SK-N-SH (cell line): ENCODE measurements at regions not wholly inside any gene's neighbourhood (a gene's known extent, or its start where the extent isn't known, plus 50 kb on each side); places are given as distances from the start of the nearest gene placed in this dataset.

ENCODE experiments used
- CTCF ChIA-PET: fragments of 300-600, 350-600 bp; formaldehyde crosslinking; extraction: SDS; loops from one replicate; lab custom pipeline; 2021; lab: Yijun Ruan, JAX
- POLR2A ChIA-PET: fragments of 350-600 bp; sonication (Branson Sonifier 250); formaldehyde crosslinking; extraction: SDS; loops from one replicate; lab custom pipeline; 2020; ENCODE audit warnings: antibody characterized with exemption, inconsistent platforms; lab: Yijun Ruan, JAX
- DNase-seq: peaks from one replicate; pipeline ENCODE4 v3.0.0; 2012
- H2AFZ ChIP-seq: fragments of 200-600 bp; sonication (generic); 2 replicates; pipeline ENCODE4 v1.8.1; 2016; ENCODE audit warnings: antibody characterized with exemption, mild to moderate bottlenecking, low read depth
- H3F3A ChIP-seq: fragments of 200-600 bp; sonication (generic); replicated peaks from 2 replicates; pipeline ENCODE3; 2016; ENCODE audit warnings: antibody characterized with exemption, mild to moderate bottlenecking; ENCODE audit not compliant: insufficient read depth
- H3K27ac ChIP-seq, 2 experiments: fragments of 200-500 bp in 1 of 2; fragments of 200-600 bp in 1 of 2; sonication (Bioruptor generic) in 1 of 2; sonication (generic), shearing (Covaris generic) in 1 of 2; 2 replicates each; pipeline versions ENCODE4 v1.5.1 to v1.6.1; 2014 to 2016; ENCODE audit warnings: low read depth in 2 of 2, inconsistent platforms in 1 of 2, low read length in 1 of 2, mild to moderate bottlenecking in 1 of 2, mixed read lengths in 1 of 2
- H3K27me3 ChIP-seq: fragments of 200-600 bp; sonication (generic), shearing (Covaris generic); 2 replicates; pipeline ENCODE4 v1.6.1; 2016; ENCODE audit warnings: mixed run types; ENCODE audit not compliant: insufficient read depth
- H3K36me3 ChIP-seq, 2 experiments: fragments of 200-500 bp in 1 of 2; fragments of 200-600 bp in 1 of 2; sonication (Bioruptor generic) in 1 of 2; sonication (generic) in 1 of 2; replicated peaks in 1 of 2; 2 replicates each; pipeline versions ENCODE3 to v1.5.1; 2014 to 2016; ENCODE audit warnings: low read length in 1 of 2, mild to moderate bottlenecking in 1 of 2; ENCODE audit not compliant: insufficient read depth in 2 of 2, control insufficient read depth in 1 of 2
- H3K4me1 ChIP-seq, 2 experiments: fragments of 200-500 bp in 1 of 2; fragments of 200-600 bp in 1 of 2; sonication (Bioruptor generic) in 1 of 2; sonication (generic), shearing (Covaris generic) in 1 of 2; 2 replicates each; pipeline versions ENCODE4 v1.5.1 to v1.6.1; 2014 to 2016; ENCODE audit warnings: low read depth in 1 of 2, low read length in 1 of 2, mixed run types in 1 of 2; ENCODE audit not compliant: insufficient read depth in 2 of 2, control insufficient read depth in 1 of 2
- H3K4me2 ChIP-seq: fragments of 200-600 bp; sonication (generic), shearing (Covaris generic); 2 replicates; pipeline ENCODE4 v1.6.1; 2017; ENCODE audit warnings: mixed run types
- H3K4me3 ChIP-seq, 2 experiments: fragments of 200-500 bp in 1 of 2; fragments of 200-600 bp in 1 of 2; sonication (Bioruptor generic) in 1 of 2; sonication (generic), shearing (Covaris generic) in 1 of 2; 2 replicates each; pipeline versions ENCODE4 v1.5.1 to v1.8.1; 2014 to 2016; ENCODE audit warnings: low read depth in 2 of 2, inconsistent platforms in 1 of 2, low read length in 1 of 2, mild to moderate bottlenecking in 1 of 2, mixed read lengths in 1 of 2, moderate library complexity in 1 of 2
- H3K79me2 ChIP-seq: fragments of 200-600 bp; sonication (generic); 2 replicates; pipeline ENCODE4 v1.8.1; 2017; ENCODE audit warnings: mild to moderate bottlenecking; ENCODE audit not compliant: insufficient read depth
- H3K9ac ChIP-seq: fragments of 200-600 bp; sonication (generic); 2 replicates; pipeline ENCODE4 v1.6.1; 2017; ENCODE audit warnings: mixed run types
- H3K9me2 ChIP-seq: fragments of 200-600 bp; sonication (generic); 2 replicates; pipeline ENCODE4 v1.6.1; 2017; ENCODE audit warnings: mixed run types
- H3K9me3 ChIP-seq: fragments of 200-600 bp; sonication (generic); 2 replicates; pipeline ENCODE4 v1.6.1; 2017; ENCODE audit warnings: mixed run types, mild to moderate bottlenecking, moderate library complexity
- H4K20me1 ChIP-seq: fragments of 200-600 bp; sonication (generic); 2 replicates; pipeline ENCODE4 v1.6.1; 2017; ENCODE audit warnings: mild to moderate bottlenecking, mixed run types; ENCODE audit not compliant: insufficient read depth
- CHD2 ChIP-seq: fragments of 150-350 bp; IDR thresholded peaks from 2 replicates; pipeline ENCODE4 v1.6.1; 2018; ENCODE audit warnings: low read length; ENCODE audit not compliant: partially characterized antibody
- FOSL2 ChIP-seq: IDR thresholded peaks from 2 replicates; pipeline ENCODE4 v1.4.0; 2012; ENCODE audit warnings: low read depth, mild to moderate bottlenecking, moderate library complexity, borderline replicate concordance
- FOXJ3 ChIP-seq: sonication (generic); formaldehyde crosslinking; IDR thresholded peaks from 2 replicates; pipeline ENCODE4 v1.5.1; 2020; ENCODE audit warnings: mild to moderate bottlenecking, missing genetic modification reagents
- GATA2 ChIP-seq: sonication (generic); formaldehyde crosslinking; IDR thresholded peaks from 2 replicates; pipeline ENCODE4 v1.5.0; 2020; ENCODE audit warnings: mild to moderate bottlenecking, missing genetic modification reagents
- MEF2A ChIP-seq: IDR thresholded peaks from 2 replicates; pipeline ENCODE4 v1.4.0; 2012; ENCODE audit warnings: low read depth, borderline replicate concordance
- MXI1 ChIP-seq: IDR thresholded peaks from 2 replicates; pipeline ENCODE4 v1.6.1; 2012; ENCODE audit warnings: mild to moderate bottlenecking, low read depth, low read length, improper control_type of control experiment
- NRF1 ChIP-seq: IDR thresholded peaks from 2 replicates; pipeline ENCODE4 v1.6.1; 2012; ENCODE audit warnings: low read depth, mild to moderate bottlenecking, low read length
- POLR2AphosphoS5 ChIP-seq: IDR thresholded peaks from 2 replicates; pipeline ENCODE4 v1.6.1; 2012; ENCODE audit warnings: low read depth, low read length
- RAD21 ChIP-seq: IDR thresholded peaks from 2 replicates; pipeline ENCODE4 v1.6.1; 2012; ENCODE audit warnings: mild to moderate bottlenecking, low read length
- RFX5 ChIP-seq: IDR thresholded peaks from 2 replicates; pipeline ENCODE4 v1.6.1; 2012; ENCODE audit warnings: mild to moderate bottlenecking, improper control_type of control experiment, low read length
- RXRA ChIP-seq: IDR thresholded peaks from 2 replicates; pipeline ENCODE4 v1.4.0; 2012; ENCODE audit warnings: low read depth, mild to moderate bottlenecking, borderline replicate concordance
- SIN3A ChIP-seq: IDR thresholded peaks from 2 replicates; pipeline ENCODE4 v1.6.1; 2012; ENCODE audit warnings: low read depth, mild to moderate bottlenecking, low read length, moderate library complexity, borderline replicate concordance
- SMC3 ChIP-seq: IDR thresholded peaks from 2 replicates; pipeline ENCODE4 v1.6.1; 2012; ENCODE audit warnings: low read depth, low read length, improper control_type of control experiment
- TAF1 ChIP-seq: IDR thresholded peaks from 2 replicates; pipeline ENCODE4 v1.6.1; 2012; ENCODE audit warnings: low read depth, mild to moderate bottlenecking, low read length, moderate library complexity, borderline replicate concordance
- TCF12 ChIP-seq: IDR thresholded peaks from 2 replicates; pipeline ENCODE4 v1.4.0; 2012
- YY1 ChIP-seq: IDR thresholded peaks from 2 replicates; pipeline ENCODE4 v1.4.0; 2012; ENCODE audit warnings: low read depth, mild to moderate bottlenecking
- WGBS: methylation state at CpG from one replicate; pipeline ENCODE4 v1.1.6; 2017; ENCODE audit warnings: low lambda C conversion rate; 5-methylcytosine and 5-hydroxymethylcytosine counted together
- TF ChIP-seq, protein P1 (sequence below): IDR thresholded peaks from 2 replicates; pipeline ENCODE4 v1.4.0; 2012; ENCODE audit warnings: low read depth, borderline replicate concordance
- TF ChIP-seq, protein P2 (sequence below): fragments of 150-350 bp; IDR thresholded peaks from 2 replicates; pipeline ENCODE4 v1.6.1; 2017; ENCODE audit warnings: antibody characterized with exemption, low read length, low read depth, borderline replicate concordance
- TF ChIP-seq, protein P3 (sequence below): IDR thresholded peaks from 2 replicates; pipeline ENCODE4 v1.6.1; 2012; ENCODE audit warnings: mild to moderate bottlenecking, low read depth, low read length, moderate library complexity
- TF ChIP-seq, protein P4 (sequence below): IDR thresholded peaks from 2 replicates; pipeline ENCODE4; 2012
- TF ChIP-seq, protein P5 (sequence below): IDR thresholded peaks from 2 replicates; pipeline ENCODE4 v1.4.0; 2012; ENCODE audit warnings: low read depth, borderline replicate concordance
- TF ChIP-seq, protein P6 (sequence below): fragments of 150-350 bp; IDR thresholded peaks from 2 replicates; pipeline ENCODE4 v1.6.1; 2016; ENCODE audit warnings: mild to moderate bottlenecking, low read depth, low read length
- TF ChIP-seq, protein P7 (sequence below): IDR thresholded peaks from 2 replicates; pipeline ENCODE4 v1.4.0; 2012; ENCODE audit warnings: low read depth

DNA sequence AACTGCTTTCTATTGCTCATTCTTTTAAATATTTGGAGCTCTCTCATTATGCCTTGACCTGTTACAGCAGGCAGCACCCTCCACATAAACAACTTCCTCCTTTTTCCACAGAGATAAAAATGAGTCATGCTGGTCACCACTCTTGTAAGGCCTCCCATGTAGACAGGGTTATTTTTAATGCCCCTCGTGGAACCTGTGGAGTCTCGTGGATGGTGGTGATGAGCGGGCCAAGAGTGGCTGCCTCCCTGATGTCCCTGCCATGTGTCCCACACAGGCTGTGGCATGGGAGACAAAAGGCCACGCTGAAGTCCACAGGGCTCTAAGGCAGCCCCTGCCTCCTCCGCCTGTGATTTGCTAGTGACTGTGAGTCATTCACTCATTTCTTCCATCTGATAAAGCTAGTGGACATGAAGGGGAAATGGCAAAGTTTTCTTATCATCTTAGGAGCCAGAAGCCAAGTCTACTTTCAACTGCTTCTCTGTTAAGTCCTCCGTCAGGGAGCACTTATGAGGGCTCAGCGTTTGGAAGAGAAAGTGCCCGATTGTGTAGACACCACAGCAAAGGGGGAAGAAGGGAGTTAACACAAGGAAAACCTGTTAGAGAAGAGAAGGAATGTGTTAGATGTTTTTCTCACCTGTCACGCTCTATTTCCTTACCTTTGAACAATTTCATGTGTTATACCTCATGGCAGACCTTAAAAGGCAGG, 121.6 kb upstream of the FAT1 start:
- WGBS = 37% methylated on average over 9 of the region's 9 CpGs
- ChIA-PET CTCF (no interaction called here), POLR2A (no interaction called here)
- peak overlapping the region; percentile 83 for H2AFZ ChIP-seq
- DNase-seq = no peak
- H3K4me3 ChIP-seq = peak overlapping the region in 1 of 2 experiments; percentile 21; a peak in 2 of 4 replicates
- H3K27ac ChIP-seq = peak overlapping the region; percentile 79 to 83; a peak in 3 of 4 replicates
- peak overlapping the region; percentile 45; the same call in 1 of the 2 replicates for H3K9ac ChIP-seq
- no peaks in the 10 kb centered on the region; a peak in 1 of 4 replicates for H3K4me1 ChIP-seq
- no peaks in the 10 kb centered on the region for H3K9me2 ChIP-seq
- H3K79me2 ChIP-seq = no peaks in the 10 kb centered on the region
- H3K27me3 ChIP-seq = no peaks in the 10 kb centered on the region
- H3K36me3 ChIP-seq = no peaks in the 10 kb centered on the region
- peak overlapping the region; percentile 66; the same call in 1 of the 2 replicates for H3K4me2 ChIP-seq
- H4K20me1 ChIP-seq = no peaks in the 10 kb centered on the region
- peaks cover 19% of the 10 kb centered on the region for H3F3A ChIP-seq
- H3K9me3 ChIP-seq = no peaks in the 10 kb centered on the region
- TF ChIP-seq GATA2 (CRISPR knock-in tag) = no peak
- TF ChIP-seq FOXJ3 (CRISPR knock-in tag) = no peak
- TF ChIP-seq, protein P1, sequence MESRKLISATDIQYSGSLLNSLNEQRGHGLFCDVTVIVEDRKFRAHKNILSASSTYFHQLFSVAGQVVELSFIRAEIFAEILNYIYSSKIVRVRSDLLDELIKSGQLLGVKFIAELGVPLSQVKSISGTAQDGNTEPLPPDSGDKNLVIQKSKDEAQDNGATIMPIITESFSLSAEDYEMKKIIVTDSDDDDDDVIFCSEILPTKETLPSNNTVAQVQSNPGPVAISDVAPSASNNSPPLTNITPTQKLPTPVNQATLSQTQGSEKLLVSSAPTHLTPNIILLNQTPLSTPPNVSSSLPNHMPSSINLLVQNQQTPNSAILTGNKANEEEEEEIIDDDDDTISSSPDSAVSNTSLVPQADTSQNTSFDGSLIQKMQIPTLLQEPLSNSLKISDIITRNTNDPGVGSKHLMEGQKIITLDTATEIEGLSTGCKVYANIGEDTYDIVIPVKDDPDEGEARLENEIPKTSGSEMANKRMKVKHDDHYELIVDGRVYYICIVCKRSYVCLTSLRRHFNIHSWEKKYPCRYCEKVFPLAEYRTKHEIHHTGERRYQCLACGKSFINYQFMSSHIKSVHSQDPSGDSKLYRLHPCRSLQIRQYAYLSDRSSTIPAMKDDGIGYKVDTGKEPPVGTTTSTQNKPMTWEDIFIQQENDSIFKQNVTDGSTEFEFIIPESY = no peak
- TF ChIP-seq NRF1 = no peak
- no peak for TF ChIP-seq YY1
- no peak for TF ChIP-seq POLR2AphosphoS5
- TF ChIP-seq, protein P2, sequence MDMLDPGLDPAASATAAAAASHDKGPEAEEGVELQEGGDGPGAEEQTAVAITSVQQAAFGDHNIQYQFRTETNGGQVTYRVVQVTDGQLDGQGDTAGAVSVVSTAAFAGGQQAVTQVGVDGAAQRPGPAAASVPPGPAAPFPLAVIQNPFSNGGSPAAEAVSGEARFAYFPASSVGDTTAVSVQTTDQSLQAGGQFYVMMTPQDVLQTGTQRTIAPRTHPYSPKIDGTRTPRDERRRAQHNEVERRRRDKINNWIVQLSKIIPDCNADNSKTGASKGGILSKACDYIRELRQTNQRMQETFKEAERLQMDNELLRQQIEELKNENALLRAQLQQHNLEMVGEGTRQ = no peak
- no peak for TF ChIP-seq RAD21
- TF ChIP-seq, protein P3, sequence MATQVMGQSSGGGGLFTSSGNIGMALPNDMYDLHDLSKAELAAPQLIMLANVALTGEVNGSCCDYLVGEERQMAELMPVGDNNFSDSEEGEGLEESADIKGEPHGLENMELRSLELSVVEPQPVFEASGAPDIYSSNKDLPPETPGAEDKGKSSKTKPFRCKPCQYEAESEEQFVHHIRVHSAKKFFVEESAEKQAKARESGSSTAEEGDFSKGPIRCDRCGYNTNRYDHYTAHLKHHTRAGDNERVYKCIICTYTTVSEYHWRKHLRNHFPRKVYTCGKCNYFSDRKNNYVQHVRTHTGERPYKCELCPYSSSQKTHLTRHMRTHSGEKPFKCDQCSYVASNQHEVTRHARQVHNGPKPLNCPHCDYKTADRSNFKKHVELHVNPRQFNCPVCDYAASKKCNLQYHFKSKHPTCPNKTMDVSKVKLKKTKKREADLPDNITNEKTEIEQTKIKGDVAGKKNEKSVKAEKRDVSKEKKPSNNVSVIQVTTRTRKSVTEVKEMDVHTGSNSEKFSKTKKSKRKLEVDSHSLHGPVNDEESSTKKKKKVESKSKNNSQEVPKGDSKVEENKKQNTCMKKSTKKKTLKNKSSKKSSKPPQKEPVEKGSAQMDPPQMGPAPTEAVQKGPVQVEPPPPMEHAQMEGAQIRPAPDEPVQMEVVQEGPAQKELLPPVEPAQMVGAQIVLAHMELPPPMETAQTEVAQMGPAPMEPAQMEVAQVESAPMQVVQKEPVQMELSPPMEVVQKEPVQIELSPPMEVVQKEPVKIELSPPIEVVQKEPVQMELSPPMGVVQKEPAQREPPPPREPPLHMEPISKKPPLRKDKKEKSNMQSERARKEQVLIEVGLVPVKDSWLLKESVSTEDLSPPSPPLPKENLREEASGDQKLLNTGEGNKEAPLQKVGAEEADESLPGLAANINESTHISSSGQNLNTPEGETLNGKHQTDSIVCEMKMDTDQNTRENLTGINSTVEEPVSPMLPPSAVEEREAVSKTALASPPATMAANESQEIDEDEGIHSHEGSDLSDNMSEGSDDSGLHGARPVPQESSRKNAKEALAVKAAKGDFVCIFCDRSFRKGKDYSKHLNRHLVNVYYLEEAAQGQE = no peak
- TF ChIP-seq, protein P4, sequence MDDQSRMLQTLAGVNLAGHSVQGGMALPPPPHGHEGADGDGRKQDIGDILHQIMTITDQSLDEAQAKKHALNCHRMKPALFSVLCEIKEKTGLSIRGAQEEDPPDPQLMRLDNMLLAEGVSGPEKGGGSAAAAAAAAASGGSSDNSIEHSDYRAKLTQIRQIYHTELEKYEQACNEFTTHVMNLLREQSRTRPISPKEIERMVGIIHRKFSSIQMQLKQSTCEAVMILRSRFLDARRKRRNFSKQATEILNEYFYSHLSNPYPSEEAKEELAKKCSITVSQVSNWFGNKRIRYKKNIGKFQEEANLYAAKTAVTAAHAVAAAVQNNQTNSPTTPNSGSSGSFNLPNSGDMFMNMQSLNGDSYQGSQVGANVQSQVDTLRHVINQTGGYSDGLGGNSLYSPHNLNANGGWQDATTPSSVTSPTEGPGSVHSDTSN = 0 out of 2 replicates have a peak, but pooled peaks have one; percentile 4
- peak; percentile 42; the same call in 1 of the 2 replicates for TF ChIP-seq FOSL2
- TF ChIP-seq, protein P5, sequence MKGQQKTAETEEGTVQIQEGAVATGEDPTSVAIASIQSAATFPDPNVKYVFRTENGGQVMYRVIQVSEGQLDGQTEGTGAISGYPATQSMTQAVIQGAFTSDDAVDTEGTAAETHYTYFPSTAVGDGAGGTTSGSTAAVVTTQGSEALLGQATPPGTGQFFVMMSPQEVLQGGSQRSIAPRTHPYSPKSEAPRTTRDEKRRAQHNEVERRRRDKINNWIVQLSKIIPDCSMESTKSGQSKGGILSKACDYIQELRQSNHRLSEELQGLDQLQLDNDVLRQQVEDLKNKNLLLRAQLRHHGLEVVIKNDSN = no peak
- TF ChIP-seq MEF2A = no peak
- no peak for TF ChIP-seq SIN3A
- TF ChIP-seq, protein P6, sequence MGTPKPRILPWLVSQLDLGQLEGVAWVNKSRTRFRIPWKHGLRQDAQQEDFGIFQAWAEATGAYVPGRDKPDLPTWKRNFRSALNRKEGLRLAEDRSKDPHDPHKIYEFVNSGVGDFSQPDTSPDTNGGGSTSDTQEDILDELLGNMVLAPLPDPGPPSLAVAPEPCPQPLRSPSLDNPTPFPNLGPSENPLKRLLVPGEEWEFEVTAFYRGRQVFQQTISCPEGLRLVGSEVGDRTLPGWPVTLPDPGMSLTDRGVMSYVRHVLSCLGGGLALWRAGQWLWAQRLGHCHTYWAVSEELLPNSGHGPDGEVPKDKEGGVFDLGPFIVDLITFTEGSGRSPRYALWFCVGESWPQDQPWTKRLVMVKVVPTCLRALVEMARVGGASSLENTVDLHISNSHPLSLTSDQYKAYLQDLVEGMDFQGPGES = no peak
- TF ChIP-seq TCF12 = no peak
- TF ChIP-seq MXI1 = no peak
- TF ChIP-seq, protein P7, sequence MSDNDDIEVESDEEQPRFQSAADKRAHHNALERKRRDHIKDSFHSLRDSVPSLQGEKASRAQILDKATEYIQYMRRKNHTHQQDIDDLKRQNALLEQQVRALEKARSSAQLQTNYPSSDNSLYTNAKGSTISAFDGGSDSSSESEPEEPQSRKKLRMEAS = 0 out of 2 replicates have a peak, but pooled peaks have one; percentile 26
- no peak for TF ChIP-seq RXRA
- no peak for TF ChIP-seq TAF1
- no peak for TF ChIP-seq CHD2
- TF ChIP-seq RFX5 = no peak
- no peak for TF ChIP-seq SMC3
